ENCODE measurements at regions not wholly inside any gene's neighbourhood (a gene's known extent, or its start where the extent isn't known, plus 50 kb on each side); places are given as distances from the start of the nearest gene placed in this dataset.

- no peak for TF ChIP-seq NR2C2 (CRISPR knock-in tag; IDR thresholded peaks at IDR 0.05)
- no peak for TF ChIP-seq JUN (CRISPR knock-in tag; IDR thresholded peaks at IDR 0.05)
- TF ChIP-seq ZBTB43 (CRISPR knock-in tag; IDR thresholded peaks at IDR 0.05): no peak
- TF ChIP-seq ZNF416 (CRISPR knock-in tag; IDR thresholded peaks at IDR 0.05): no peak
- TF ChIP-seq MLX (CRISPR knock-in tag; IDR thresholded peaks at IDR 0.05): no peak
- TF ChIP-seq E2F1 (CRISPR knock-in tag; IDR thresholded peaks at IDR 0.05): no peak
- no peak for TF ChIP-seq USF2 (CRISPR knock-in tag; IDR thresholded peaks at IDR 0.05)
- TF ChIP-seq CTCF (IDR thresholded peaks at IDR 0.05): no peak
- no peak for TF ChIP-seq ETV6 (CRISPR knock-in tag; IDR thresholded peaks at IDR 0.05)
- no peak for TF ChIP-seq RELA (CRISPR knock-in tag; IDR thresholded peaks at IDR 0.05; ENCODE audit: borderline replicate concordance)
Measured at GRCh38 chr5:85628153-85628552, 989.6 kb upstream of the COX7C start.
